A673 (cell line): ENCODE measurements at regions not wholly inside any gene's neighbourhood (a gene's known extent, or its start where the extent isn't known, plus 50 kb on each side); places are given as distances from the start of the nearest gene placed in this dataset.
A peak's percentile ranks its signal among the peaks of the same experiment; 100 is the strongest.

Source experiments
- BruUV-seq: library from RNA; stranded (reverse); fragments of 400-500 nt; replicated peaks from 2 replicates; lab custom pipeline; 2021; lab: Mats Ljungman, UMichigan
- CTCF ChIA-PET: fragments of 300-600 bp; sonication (Branson Sonifier 250); formaldehyde crosslinking; loops from one replicate; lab custom pipeline; 2022; ENCODE audit warnings: antibody characterized with exemption; lab: Charles Lee
- POLR2A ChIA-PET: fragments of 300-600 bp; sonication (Branson Sonifier 250); formaldehyde crosslinking; loops from one replicate; lab custom pipeline; 2022; ENCODE audit warnings: antibody characterized with exemption; ENCODE audit not compliant: low non-redundant PET; lab: Charles Lee
- DNase-seq: peaks from one replicate; pipeline ENCODE4 v3.0.0-alpha.2; 2015; ENCODE audit warnings: low spot score
- H3K27ac ChIP-seq: fragments of 200-600 bp; sonication (generic); 2 replicates; pipeline ENCODE4 v1.5.1; 2016; ENCODE audit warnings: mixed run types, low read depth, mild to moderate bottlenecking, mixed read lengths, antibody characterized with exemption, low read length; ENCODE audit not compliant: poor library complexity, severe bottlenecking
- H3K27me3 ChIP-seq: fragments of 200-600 bp; sonication (generic); replicated peaks from 2 replicates; pipeline ENCODE4 v1.6.1; 2017; ENCODE audit warnings: mixed run types, low read depth, mild to moderate bottlenecking, mixed read lengths, antibody characterized with exemption, low read length; ENCODE audit not compliant: insufficient read depth, poor library complexity
- H3K36me3 ChIP-seq: fragments of 200-600 bp; sonication (generic); 2 replicates; pipeline ENCODE4 v1.6.1; 2016; ENCODE audit warnings: mixed run types, mild to moderate bottlenecking, mixed read lengths, antibody characterized with exemption, low read length; ENCODE audit not compliant: insufficient read depth, poor library complexity, severe bottlenecking
- H3K4me1 ChIP-seq: fragments of 200-600 bp; sonication (generic); 2 replicates; pipeline ENCODE4 v1.6.1; 2017; ENCODE audit warnings: mixed run types, mild to moderate bottlenecking, mixed read lengths, antibody characterized with exemption, low read length; ENCODE audit not compliant: insufficient read depth, poor library complexity, severe bottlenecking
- H3K4me3 ChIP-seq: fragments of 200-600 bp; sonication (generic); 2 replicates; pipeline ENCODE4 v1.5.1; 2016; ENCODE audit warnings: low read depth, mixed run types, mild to moderate bottlenecking, mixed read lengths, low read length; ENCODE audit not compliant: poor library complexity, severe bottlenecking
- H3K9me3 ChIP-seq: fragments of 200-600 bp; sonication (generic); 2 replicates; pipeline ENCODE4 v1.6.1; 2016; ENCODE audit warnings: mixed run types, low read depth, mild to moderate bottlenecking, mixed read lengths, antibody characterized with exemption, low read length; ENCODE audit not compliant: poor library complexity, severe bottlenecking
- EZH2 ChIP-seq: fragments of 200-600 bp; sonication (generic); IDR thresholded peaks from 2 replicates; pipeline ENCODE4 v1.6.1; 2017; ENCODE audit warnings: borderline replicate concordance, low read depth, mild to moderate bottlenecking, mixed read lengths, antibody characterized with exemption, low read length; ENCODE audit not compliant: poor library complexity, severe bottlenecking
- intact Hi-C: fragments of 100-400 bp; cut with micrococcal nuclease; formaldehyde crosslinking; loops from one replicate; pipeline ENCODE4 v1.10.0; 2022; ENCODE audit not compliant: unreplicated experiment
- TF ChIP-seq, protein P1 (sequence below): fragments of 300-800, 200-600 bp; sonication (generic); conservative IDR thresholded peaks from 2 replicates; pipeline ENCODE4 v1.5.1; 2017; ENCODE audit warnings: low read depth, mild to moderate bottlenecking, antibody characterized with exemption, low read length, moderate library complexity, mixed read lengths

DNA sequence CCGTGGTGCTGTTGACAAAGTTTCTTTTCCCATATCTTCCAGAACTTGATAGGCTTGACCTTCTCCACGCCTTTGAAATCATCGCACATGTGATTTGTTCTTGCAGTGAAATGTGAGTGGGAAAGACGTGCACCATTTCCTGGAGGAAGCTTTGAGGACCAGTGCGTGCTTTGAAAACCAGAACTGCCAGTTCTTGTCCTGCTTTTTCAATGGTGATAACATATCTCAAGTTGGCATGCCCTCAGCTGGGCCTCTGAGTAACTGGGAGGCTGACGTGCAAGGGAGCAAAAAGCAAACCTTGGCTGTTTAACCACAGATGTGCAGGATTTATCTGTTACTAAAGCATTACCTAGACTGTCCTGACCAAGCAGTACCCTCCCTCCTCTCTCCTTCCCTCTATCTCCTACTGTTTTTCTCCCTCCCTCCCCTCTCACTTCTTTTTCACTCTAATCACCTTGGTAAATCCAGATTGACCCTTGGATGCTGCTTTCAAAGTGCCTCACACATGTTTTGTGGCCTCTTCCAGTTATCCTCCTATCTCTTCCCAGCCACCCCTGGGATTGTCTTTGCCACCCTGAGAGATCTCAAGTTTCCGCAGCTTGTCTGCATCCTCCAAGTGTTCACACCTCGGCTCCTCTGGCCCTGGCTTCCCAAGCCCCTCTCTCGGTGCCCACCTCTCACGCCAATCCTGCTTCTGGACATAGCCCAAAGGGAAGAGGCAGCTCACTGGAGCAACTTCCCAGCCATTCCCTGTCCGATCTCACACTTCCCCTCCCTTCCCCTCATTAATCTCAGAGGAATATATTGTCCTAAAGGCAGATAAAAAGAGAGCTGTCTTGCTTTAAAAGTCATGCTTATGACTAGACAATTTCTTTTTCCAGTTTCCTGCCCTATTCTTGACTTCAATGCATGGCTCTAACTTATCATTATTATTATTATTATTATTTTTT, 198.3 kb downstream of the ERCC6L2 start:
- H3K36me3 ChIP-seq: no peaks in the 10 kb centered on the region
- H3K9me3 ChIP-seq: no peaks in the 10 kb centered on the region
- intact Hi-C loops: no loop called here
- H3K4me3 ChIP-seq: no peak overlapping the region
- TF ChIP-seq EZH2: no peak
- TF ChIP-seq, protein P1, sequence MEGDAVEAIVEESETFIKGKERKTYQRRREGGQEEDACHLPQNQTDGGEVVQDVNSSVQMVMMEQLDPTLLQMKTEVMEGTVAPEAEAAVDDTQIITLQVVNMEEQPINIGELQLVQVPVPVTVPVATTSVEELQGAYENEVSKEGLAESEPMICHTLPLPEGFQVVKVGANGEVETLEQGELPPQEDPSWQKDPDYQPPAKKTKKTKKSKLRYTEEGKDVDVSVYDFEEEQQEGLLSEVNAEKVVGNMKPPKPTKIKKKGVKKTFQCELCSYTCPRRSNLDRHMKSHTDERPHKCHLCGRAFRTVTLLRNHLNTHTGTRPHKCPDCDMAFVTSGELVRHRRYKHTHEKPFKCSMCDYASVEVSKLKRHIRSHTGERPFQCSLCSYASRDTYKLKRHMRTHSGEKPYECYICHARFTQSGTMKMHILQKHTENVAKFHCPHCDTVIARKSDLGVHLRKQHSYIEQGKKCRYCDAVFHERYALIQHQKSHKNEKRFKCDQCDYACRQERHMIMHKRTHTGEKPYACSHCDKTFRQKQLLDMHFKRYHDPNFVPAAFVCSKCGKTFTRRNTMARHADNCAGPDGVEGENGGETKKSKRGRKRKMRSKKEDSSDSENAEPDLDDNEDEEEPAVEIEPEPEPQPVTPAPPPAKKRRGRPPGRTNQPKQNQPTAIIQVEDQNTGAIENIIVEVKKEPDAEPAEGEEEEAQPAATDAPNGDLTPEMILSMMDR: no peak
- ChIA-PET POLR2A (no interaction called here), CTCF (no interaction called here)
- BruUV-seq: no TSS peak
- no peaks in the 10 kb centered on the region for H3K4me1 ChIP-seq
- no peaks in the 10 kb centered on the region for H3K27me3 ChIP-seq
- H3K27ac ChIP-seq: no peak overlapping the region
- no peak for DNase-seq

DNA sequence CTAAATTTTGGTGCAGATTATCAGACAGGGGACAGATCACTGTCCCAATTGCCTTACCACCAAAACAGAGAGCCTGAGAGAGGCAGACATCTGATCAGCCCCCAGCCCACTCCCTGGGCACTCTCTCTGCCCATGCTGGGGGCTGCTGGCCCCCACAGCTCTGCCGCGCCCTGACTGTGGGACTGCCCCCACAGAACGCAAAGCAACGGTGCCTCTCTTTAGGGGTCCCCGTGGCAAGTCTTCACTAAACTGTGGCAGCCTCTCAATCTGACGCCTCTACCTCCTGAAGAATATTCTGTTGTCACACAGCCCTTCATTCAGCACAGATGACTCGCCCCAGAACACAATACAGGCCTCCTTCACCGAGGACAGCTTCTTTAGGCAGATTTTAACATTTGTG, 197.4 kb downstream of the ERCC6L2 start:
- Histone ChIP-seq H3K4me3 (no peak overlapping the region), H3K27me3 (no peaks in the 10 kb centered on the region), H3K36me3 (no peaks in the 10 kb centered on the region), H3K27ac (no peak overlapping the region), H3K4me1 (no peaks in the 10 kb centered on the region), H3K9me3 (no peaks in the 10 kb centered on the region)
- ChIA-PET POLR2A (no interaction called here), CTCF (no interaction called here)
- DNase-seq: no peak
- BruUV-seq: no TSS peak
- no peak for TF ChIP-seq EZH2
- TF ChIP-seq, protein P1: no peak
- intact Hi-C loops: no loop called here

GRCh38 chr9:96071815-96072124, 196.3 kb downstream of the ERCC6L2 start:
- POLR2A ChIA-PET: no interaction called here
- no peak for TF ChIP-seq EZH2
- TF ChIP-seq, protein P1: peak; percentile 20; the same call in 1 of the 2 replicates
- no peak overlapping the region for H3K4me3 ChIP-seq
- CTCF ChIA-PET: no interaction called here
- DNase-seq: no peak
- no peaks in the 10 kb centered on the region for H3K36me3 ChIP-seq
- BruUV-seq: no TSS peak
- intact Hi-C loops: no loop called here
- no peak overlapping the region for H3K27ac ChIP-seq
- no peaks in the 10 kb centered on the region for H3K9me3 ChIP-seq
- no peaks in the 10 kb centered on the region for H3K4me1 ChIP-seq
- no peaks in the 10 kb centered on the region for H3K27me3 ChIP-seq
